DMS153 (cell line): ENCODE measurements at regions not wholly inside any gene's neighbourhood (a gene's known extent, or its start where the extent isn't known, plus 50 kb on each side); places are given as distances from the start of the nearest gene placed in this dataset.

Experiments
- DNase-seq: peaks from one replicate; lab custom pipeline; 2025; lab: John Stamatoyannopoulos, UW

GRCh38 chr6:1118287-1118647 is 193.6 kb upstream of the FOXQ1 start:
- no peak for DNase-seq

GRCh38 chr6:1117530-1118286 is 194.2 kb upstream of the FOXQ1 start:
- no peak for DNase-seq

- DNase-seq: no peak
These were observed 195.7 kb upstream of the FOXQ1 start for GRCh38 chr6:1116149-1116548.

GRCh38 chr6:1113916-1114540 is 197.9 kb upstream of the FOXQ1 start:
- no peak for DNase-seq

- DNase-seq: no peak
These were observed 200.5 kb upstream of the FOXQ1 start for GRCh38 chr6:1111361-1111760.

- DNase-seq: no peak
These were observed 201.0 kb upstream of the FOXQ1 start for GRCh38 chr6:1110941-1111349.

GRCh38 chr6:1110164-1110563 is 201.7 kb upstream of the FOXQ1 start:
- no peak for DNase-seq

GRCh38 chr6:1109134-1109533 is 202.8 kb upstream of the FOXQ1 start:
- no peak for DNase-seq

GRCh38 chr6:1108198-1108597 is 203.7 kb upstream of the FOXQ1 start:
- no peak for DNase-seq

GRCh38 chr6:1107578-1107977 is 204.3 kb upstream of the FOXQ1 start:
- no peak for DNase-seq

- no peak for DNase-seq
These were observed 206.0 kb upstream of the FOXQ1 start for GRCh38 chr6:1105833-1106400.

- DNase-seq: no peak
These were observed 206.8 kb upstream of the FOXQ1 start for GRCh38 chr6:1104988-1105670.

GRCh38 chr6:1103945-1104623 is 207.8 kb upstream of the FOXQ1 start:
- no peak for DNase-seq

GRCh38 chr6:1103021-1103420 is 208.9 kb upstream of the FOXQ1 start:
- DNase-seq: no peak

GRCh38 chr6:1100269-1100668 is 211.6 kb upstream of the FOXQ1 start:
- no peak for DNase-seq

GRCh38 chr6:1099264-1099663 is 212.6 kb upstream of the FOXQ1 start:
- DNase-seq: no peak

- DNase-seq: no peak
These were observed 214.7 kb upstream of the FOXQ1 start for GRCh38 chr6:1096967-1097765.

GRCh38 chr6:1094306-1094705 is 217.6 kb upstream of the FOXQ1 start:
- no peak for DNase-seq

- DNase-seq: no peak
These were observed 220.0 kb upstream of the FOXQ1 start for GRCh38 chr6:1091900-1092299.

GRCh38 chr6:1089859-1090258 is 222.0 kb upstream of the FOXQ1 start:
- no peak for DNase-seq

- no peak for DNase-seq
These were observed 223.4 kb upstream of the FOXQ1 start for GRCh38 chr6:1088492-1089001.
